Esophagus squamous epithelium (tissue), 5 donors: ENCODE measurements at regions not wholly inside any gene's neighbourhood (a gene's known extent, or its start where the extent isn't known, plus 50 kb on each side); places are given as distances from the start of the nearest gene placed in this dataset.
"Not testable (repeated sequence)": the region's sequence is repeated elsewhere in the genome, so short reads cannot be mapped to it uniquely, and the experiment has no call there.

ENCODE experiments used
- DNase-seq: peaks from one replicate; lab custom pipeline; 2025; lab: John Stamatoyannopoulos, UW
- H3K27ac ChIP-seq, 4 donors: fragments of 200-600 bp; sonication (generic); one replicate each; pipeline ENCODE4 v1.5.1; 2016 to 2019; ENCODE audit warnings: mild to moderate bottlenecking in 1 of 4
- H3K27me3 ChIP-seq, 4 donors: fragments of 200-600 bp; sonication (generic); 1 replicate in 3 of 4; 2 replicates in 1 of 4; pipeline versions ENCODE4 v1.5.1 to v1.6.0; 2017 to 2021; ENCODE audit warnings: antibody characterized with exemption in 1 of 4
- H3K36me3 ChIP-seq, 3 donors: fragments of 200-600 bp; sonication (generic); one replicate each; pipeline ENCODE4 v1.5.1; 2016 to 2019
- H3K4me1 ChIP-seq, 3 donors: fragments of 200-600 bp; sonication (generic); one replicate each; pipeline ENCODE4 v1.5.1; 2017 to 2019
- H3K4me3 ChIP-seq, 4 donors: fragments of 200-600 bp; sonication (generic); 1 replicate in 3 of 4; 2 replicates in 1 of 4; pipeline ENCODE4 v1.5.1; 2016 to 2019; ENCODE audit warnings: mild to moderate bottlenecking in 2 of 4, moderate library complexity in 1 of 4
- H3K9me3 ChIP-seq, 3 donors: fragments of 200-600 bp; sonication (generic); one replicate each; pipeline ENCODE4 v1.5.1; 2016 to 2019
- POLR2A ChIP-seq, 4 donors: fragments of 450-650 bp; IDR thresholded peaks; one replicate each; pipeline ENCODE4 v1.6.1; 2017; ENCODE audit warnings: antibody characterized with exemption in 4 of 4, mild to moderate bottlenecking in 4 of 4, moderate library complexity in 3 of 4
- WGBS, 2 donors: methylation state at CpG; one replicate each; pipeline ENCODE4 v1.1.5; 2018; 5-methylcytosine and 5-hydroxymethylcytosine counted together
- intact Hi-C: fragments of 100-400 bp; cut with DNase I; formaldehyde crosslinking; loops from one replicate; pipeline ENCODE4 v1.15.0; 2022
- TF ChIP-seq, protein P1 (sequence below), 6 experiments: fragments of 450-650 bp in 4 of 6; fragments of 200-600 bp in 2 of 6; sonication (generic) in 2 of 6; IDR thresholded peaks; one replicate each; pipeline ENCODE4 v1.5.1; 2016 to 2019; ENCODE audit warnings: antibody characterized with exemption in 6 of 6, mild to moderate bottlenecking in 4 of 6, moderate library complexity in 4 of 6
- donor health status: DM: yes; HTN: yes; CAD: no.

DNA sequence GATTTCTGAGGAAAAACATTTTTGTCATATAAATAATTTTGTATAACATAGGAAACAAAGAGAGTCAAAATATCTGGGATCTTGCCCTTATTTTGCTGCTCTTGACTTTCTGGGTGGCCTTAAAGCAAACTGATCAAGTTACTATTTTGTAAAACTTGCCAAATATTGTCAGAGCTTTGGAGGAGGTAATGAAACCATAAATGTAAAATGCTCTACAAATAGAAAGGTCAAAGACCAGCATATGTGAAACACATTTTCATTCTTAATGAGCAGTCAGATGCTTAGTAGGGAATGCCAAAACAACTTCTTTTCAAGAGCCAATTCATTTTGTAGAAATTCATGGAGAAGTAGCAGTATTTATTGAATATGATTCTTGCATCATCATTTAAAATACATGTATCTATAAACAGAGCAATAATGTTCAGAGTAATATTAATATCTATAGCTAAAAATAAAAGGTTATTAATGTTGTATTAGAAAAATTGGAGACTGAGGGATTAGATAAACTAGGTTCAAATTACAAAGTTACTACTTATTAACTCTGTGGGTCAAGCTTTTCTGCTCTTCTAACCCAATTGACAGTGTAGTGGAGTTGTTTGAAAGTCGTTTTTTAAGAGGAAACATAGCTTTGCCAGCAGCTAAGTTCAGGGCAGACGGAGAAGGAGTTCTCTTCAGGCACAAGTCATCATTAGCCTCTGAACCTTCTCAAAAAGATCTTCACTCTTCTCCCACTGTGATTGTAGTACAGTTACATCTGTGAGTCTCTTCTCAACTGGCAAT is 2053.1 kb downstream of the EFNA5 start:
- Histone ChIP-seq H3K27me3 (no peaks in the 10 kb centered on the region), H3K4me1 (no peaks in the 10 kb centered on the region), H3K27ac (no peak overlapping the region), H3K36me3 (no peaks in the 10 kb centered on the region), H3K9me3 (no peaks in the 10 kb centered on the region), H3K4me3 (no peak overlapping the region)
- 33 to 38% methylated on average over 2 of the region's 2 CpGs for WGBS, 2 donors
- no peak for DNase-seq
- TF ChIP-seq, protein P1, sequence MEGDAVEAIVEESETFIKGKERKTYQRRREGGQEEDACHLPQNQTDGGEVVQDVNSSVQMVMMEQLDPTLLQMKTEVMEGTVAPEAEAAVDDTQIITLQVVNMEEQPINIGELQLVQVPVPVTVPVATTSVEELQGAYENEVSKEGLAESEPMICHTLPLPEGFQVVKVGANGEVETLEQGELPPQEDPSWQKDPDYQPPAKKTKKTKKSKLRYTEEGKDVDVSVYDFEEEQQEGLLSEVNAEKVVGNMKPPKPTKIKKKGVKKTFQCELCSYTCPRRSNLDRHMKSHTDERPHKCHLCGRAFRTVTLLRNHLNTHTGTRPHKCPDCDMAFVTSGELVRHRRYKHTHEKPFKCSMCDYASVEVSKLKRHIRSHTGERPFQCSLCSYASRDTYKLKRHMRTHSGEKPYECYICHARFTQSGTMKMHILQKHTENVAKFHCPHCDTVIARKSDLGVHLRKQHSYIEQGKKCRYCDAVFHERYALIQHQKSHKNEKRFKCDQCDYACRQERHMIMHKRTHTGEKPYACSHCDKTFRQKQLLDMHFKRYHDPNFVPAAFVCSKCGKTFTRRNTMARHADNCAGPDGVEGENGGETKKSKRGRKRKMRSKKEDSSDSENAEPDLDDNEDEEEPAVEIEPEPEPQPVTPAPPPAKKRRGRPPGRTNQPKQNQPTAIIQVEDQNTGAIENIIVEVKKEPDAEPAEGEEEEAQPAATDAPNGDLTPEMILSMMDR (IDR thresholded peaks at IDR 0.05): no peak
- no peak for TF ChIP-seq POLR2A (IDR thresholded peaks at IDR 0.05)
- intact Hi-C loops: no loop called here

DNA sequence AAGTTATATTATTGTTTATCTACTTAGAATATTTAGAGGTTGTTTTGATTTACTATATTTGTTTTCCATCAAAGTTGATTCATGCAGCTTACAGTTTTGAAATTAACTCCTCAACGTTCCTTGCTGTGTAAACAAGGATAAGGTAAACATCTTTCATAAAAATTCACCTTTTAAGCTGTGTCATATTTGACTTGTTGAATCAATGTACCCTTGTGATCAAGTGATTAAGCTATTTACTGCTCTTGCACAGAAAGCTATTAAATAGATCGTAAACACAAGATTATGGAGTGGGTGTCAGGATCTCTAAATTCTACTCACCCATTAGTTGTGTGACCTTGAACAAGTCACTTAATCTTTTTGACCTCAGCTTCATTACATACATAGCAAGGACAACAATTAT is 2054.0 kb upstream of the NUDT12 start:
- Histone ChIP-seq H3K27ac (no peak overlapping the region), H3K36me3 (no peaks in the 10 kb centered on the region), H3K9me3 (no peaks in the 10 kb centered on the region), H3K27me3 (no peaks in the 10 kb centered on the region), H3K4me1 (no peaks in the 10 kb centered on the region), H3K4me3 (no peak overlapping the region)
- DNase-seq: no peak
- TF ChIP-seq POLR2A (IDR thresholded peaks at IDR 0.05): no peak
- TF ChIP-seq, protein P1 (IDR thresholded peaks at IDR 0.05): no peak
- intact Hi-C loops: no loop called here
- 46 to 47% methylated on average over 2 of the region's 2 CpGs for WGBS, 2 donors

DNA sequence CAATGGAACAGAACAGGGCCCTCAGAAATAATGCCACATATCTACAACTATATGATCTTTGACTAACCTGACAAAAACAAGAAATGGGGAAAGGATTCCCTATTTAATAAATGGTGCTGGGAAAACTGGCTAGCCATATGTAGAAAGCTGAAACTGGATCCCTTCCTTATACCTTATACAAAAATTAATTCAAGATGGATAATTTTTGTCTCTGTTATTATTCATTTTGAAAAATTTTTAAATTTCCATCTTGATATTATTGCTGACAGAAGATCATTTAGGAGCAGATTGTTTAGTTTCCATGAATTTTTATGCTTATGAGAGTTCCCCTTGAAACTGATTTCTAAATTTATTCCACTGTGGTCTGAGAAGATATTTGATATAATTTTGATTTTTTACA is 2039.8 kb upstream of the NUDT12 start:
- intact Hi-C loops: not testable (repeated sequence)

DNA sequence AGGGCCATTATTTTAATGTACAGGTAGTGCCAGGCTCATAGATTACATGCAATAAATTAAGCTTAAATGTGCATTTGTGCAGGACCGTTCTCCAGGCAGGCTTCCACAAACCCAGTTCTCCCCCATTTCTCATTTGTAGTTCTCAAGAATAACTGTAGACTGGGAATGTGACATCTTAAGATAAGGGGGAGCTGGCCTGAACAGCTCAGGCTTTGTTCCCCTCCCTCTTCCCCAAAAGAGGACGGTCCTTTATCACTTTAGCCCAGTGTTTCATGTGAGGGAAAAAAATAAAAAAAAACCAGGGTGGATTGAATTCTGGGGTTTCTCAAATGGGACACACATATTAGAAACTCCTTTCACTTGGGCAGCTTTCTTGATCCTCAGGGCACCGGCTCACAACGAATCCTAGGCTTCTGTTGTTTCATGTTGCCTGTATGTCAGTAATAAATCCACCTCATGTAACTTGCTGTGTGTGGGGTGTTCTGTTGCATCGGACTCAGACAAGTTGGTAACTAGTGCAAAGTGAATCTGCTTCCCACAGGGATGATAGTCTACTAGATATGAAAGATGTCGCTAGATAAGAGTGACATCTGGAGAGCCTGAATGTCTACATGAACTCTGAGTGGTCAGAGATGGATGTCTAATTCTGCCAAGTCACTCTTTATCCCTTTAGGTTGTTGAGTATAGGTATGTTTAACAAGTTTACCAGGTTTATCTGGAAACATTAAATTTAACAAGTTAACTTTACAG is 2030.6 kb upstream of the NUDT12 start:
- DNase-seq: no peak
- intact Hi-C loops: no loop called here
- H3K9me3 ChIP-seq: no peaks in the 10 kb centered on the region
- H3K36me3 ChIP-seq: no peaks in the 10 kb centered on the region
- H3K27ac ChIP-seq: no peak overlapping the region
- H3K4me3 ChIP-seq: no peak overlapping the region
- 65 to 81% methylated on average over 5 to 6 of the region's 6 CpGs for WGBS, 2 donors
- no peaks in the 10 kb centered on the region for H3K4me1 ChIP-seq
- TF ChIP-seq, protein P1 (IDR thresholded peaks at IDR 0.05): no peak
- TF ChIP-seq POLR2A (IDR thresholded peaks at IDR 0.05): no peak
- no peaks in the 10 kb centered on the region for H3K27me3 ChIP-seq

More for the DNA sequence above, 2039.8 kb upstream of the NUDT12 start:
- H3K27me3 ChIP-seq, H3K27ac ChIP-seq, H3K4me1 ChIP-seq, H3K36me3 ChIP-seq, H3K9me3 ChIP-seq, H3K4me3 ChIP-seq, DNase-seq: not testable (repeated sequence)

DNA sequence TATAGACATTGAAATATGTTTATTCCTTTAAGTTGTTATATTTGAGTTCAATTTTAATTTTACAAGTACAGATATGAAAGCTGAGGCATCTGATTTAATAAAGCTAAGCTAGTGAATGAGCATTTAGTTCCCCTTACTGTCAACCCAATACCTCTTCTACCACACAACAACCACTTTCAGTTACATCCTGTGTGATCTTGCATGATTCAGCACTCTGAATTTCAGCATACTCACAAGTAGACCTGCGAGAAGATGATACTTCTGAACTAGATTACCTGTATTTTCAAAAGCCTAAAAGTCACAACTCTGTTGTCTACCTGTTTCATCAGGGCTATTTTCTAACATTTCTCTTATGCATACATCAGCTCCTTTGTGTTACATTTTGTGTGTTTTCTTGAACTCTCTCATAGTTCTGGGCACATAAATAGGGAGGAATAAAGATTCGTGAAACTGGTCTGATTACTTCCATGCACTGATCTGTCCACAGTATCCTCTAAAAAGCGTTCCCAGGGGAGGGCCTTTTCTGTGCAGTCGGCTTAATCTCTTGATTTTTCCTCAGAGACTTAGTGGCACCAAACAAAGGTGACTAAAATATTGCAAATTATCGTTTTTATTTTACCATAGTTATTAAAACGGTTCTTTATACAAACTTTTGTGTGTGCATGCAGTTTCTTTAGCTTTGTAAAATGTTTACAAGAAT is 2025.5 kb upstream of the NUDT12 start:
- H3K9me3 ChIP-seq: peaks cover 0 to under 1% (median 0%) of the 10 kb centered on the region in 3 donors
- DNase-seq: no peak
- H3K27me3 ChIP-seq: no peaks in the 10 kb centered on the region
- WGBS, 2 donors: 34 to 36% methylated on average over 6 of the region's 6 CpGs
- H3K4me1 ChIP-seq: no peaks in the 10 kb centered on the region
- TF ChIP-seq, protein P1 (IDR thresholded peaks at IDR 0.05): no peak
- TF ChIP-seq POLR2A (IDR thresholded peaks at IDR 0.05): no peak
- intact Hi-C loops: no loop called here
- H3K36me3 ChIP-seq: no peaks in the 10 kb centered on the region
- H3K27ac ChIP-seq: no peak overlapping the region
- H3K4me3 ChIP-seq: no peak overlapping the region
